NT2/D1 (cell line): ENCODE measurements at regions not wholly inside any gene's neighbourhood (a gene's known extent, or its start where the extent isn't known, plus 50 kb on each side); places are given as distances from the start of the nearest gene placed in this dataset.

ENCODE experiments used
- YY1 ChIP-seq: IDR thresholded peaks from 2 replicates; pipeline ENCODE4 v1.6.1; 2011; ENCODE audit not compliant: insufficient read length, insufficient read depth
- ZNF274 ChIP-seq: IDR thresholded peaks from 2 replicates; pipeline ENCODE4 v1.6.1; 2011; ENCODE audit warnings: mild to moderate bottlenecking, low read depth, low read length

- no peak for TF ChIP-seq ZNF274
- TF ChIP-seq YY1 = no peak
Measured at GRCh38 chr7:46468753-46469356, 547.8 kb upstream of the IGFBP3 start.
